HCT116 (cell line): ENCODE measurements at regions not wholly inside any gene's neighbourhood (a gene's known extent, or its start where the extent isn't known, plus 50 kb on each side); places are given as distances from the start of the nearest gene placed in this dataset.

ENCODE experiments used
- ATAC-seq: fragments of 200-7000 bp; cut with Tn5 transposase; 2 replicates; pipeline ENCODE4 v1.9.1; 2020; ENCODE audit warnings: mild to moderate bottlenecking, moderate library complexity
- BruUV-seq: library from RNA; stranded (reverse); fragments of 400-500 nt; replicated peaks from 2 replicates; lab custom pipeline; 2021; lab: Mats Ljungman, UMichigan
- CTCF ChIA-PET: fragments of 300-600 bp; sonication (Branson Sonifier 250); formaldehyde crosslinking; loops from one replicate; lab custom pipeline; 2021; ENCODE audit warnings: antibody characterized with exemption; lab: Charles Lee
- POLR2A ChIA-PET: fragments of 300-600, 350-600 bp; sonication (Branson Sonifier 250); formaldehyde crosslinking; loops from one replicate; lab custom pipeline; 2021; ENCODE audit warnings: antibody characterized with exemption; lab: Charles Lee
- RAD21 ChIA-PET, 2 experiments: fragments of 300-600 bp; sonication (Branson Sonifier 250); formaldehyde crosslinking; loops; one replicate each; lab custom pipeline; 2023; ENCODE audit warnings: low total read pairs in 2 of 2; ENCODE audit not compliant: uncharacterized antibody in 2 of 2, unreplicated experiment in 2 of 2, low non-redundant PET in 1 of 2; lab: Charles Lee
- DNase-seq: peaks from one replicate; pipeline ENCODE4 v3.0.0-alpha.2; 2010; ENCODE audit warnings: low read depth, low spot score
- H2AFZ ChIP-seq: fragments of 200-600 bp; shearing (Covaris generic), sonication (generic); 2 replicates; pipeline ENCODE4 v1.6.1; 2017; ENCODE audit warnings: low read depth, mixed run types, mixed read lengths, antibody characterized with exemption, low read length; ENCODE audit not compliant: poor library complexity, severe bottlenecking
- H3K27ac ChIP-seq: 2 replicates; pipeline ENCODE4 v1.5.1; 2012; ENCODE audit warnings: low read depth, low read length
- H3K27me3 ChIP-seq: fragments of 200-600 bp; sonication (generic); 2 replicates; pipeline ENCODE4 v1.6.1; 2016; ENCODE audit warnings: mixed run types, low read length, mixed read lengths; ENCODE audit not compliant: insufficient read depth
- H3K36me3 ChIP-seq, 2 experiments: fragments of 200-500 bp in 1 of 2; fragments of 200-600 bp in 1 of 2; sonication (Bioruptor generic) in 1 of 2; sonication (generic) in 1 of 2; 2 replicates each; pipeline versions ENCODE4 v1.5.1 to v1.6.1; 2014 to 2016; ENCODE audit warnings: low read length in 2 of 2, inconsistent platforms in 1 of 2, mixed read lengths in 1 of 2, mixed run types in 1 of 2; ENCODE audit not compliant: insufficient read depth in 2 of 2, control insufficient read depth in 1 of 2
- H3K4me1 ChIP-seq, 2 experiments: fragments of 200-600 bp in 1 of 2; sonication (generic) in 1 of 2; 2 replicates each; pipeline versions ENCODE4 v1.5.1 to v1.6.1; 2012 to 2017; ENCODE audit warnings: low read length in 2 of 2, inconsistent platforms in 1 of 2, mild to moderate bottlenecking in 1 of 2, mixed read lengths in 1 of 2, mixed run types in 1 of 2, moderate library complexity in 1 of 2; ENCODE audit not compliant: insufficient read depth in 2 of 2, control insufficient read depth in 1 of 2
- H3K4me2 ChIP-seq: fragments of 200-600 bp; sonication (generic); 2 replicates; pipeline ENCODE4 v1.6.1; 2017; ENCODE audit warnings: mixed run types, low read length, mixed read lengths
- H3K4me3 ChIP-seq, 2 experiments: fragments of 200-600 bp in 1 of 2; sonication (generic) in 1 of 2; replicated peaks in 1 of 2; 2 replicates each; pipeline ENCODE4 v1.5.1; 2011 to 2016; ENCODE audit warnings: low read length in 2 of 2, control low read depth in 1 of 2, low read depth in 1 of 2, mild to moderate bottlenecking in 1 of 2, mixed read lengths in 1 of 2, mixed run types in 1 of 2
- H3K79me2 ChIP-seq: fragments of 200-600 bp; sonication (generic); 2 replicates; pipeline ENCODE4 v1.6.1; 2017; ENCODE audit warnings: mild to moderate bottlenecking, mixed run types, low read length, moderate library complexity, mixed read lengths; ENCODE audit not compliant: insufficient read depth
- H3K9ac ChIP-seq: fragments of 200-600 bp; sonication (generic); 2 replicates; pipeline ENCODE4 v1.6.1; 2016; ENCODE audit warnings: low read length, mixed read lengths
- H3K9me2 ChIP-seq: fragments of 200-600 bp; sonication (generic), shearing (Covaris generic); 2 replicates; pipeline ENCODE4 v1.6.1; 2017; ENCODE audit warnings: mixed run types, mild to moderate bottlenecking, moderate library complexity; ENCODE audit not compliant: insufficient read depth
- H3K9me3 ChIP-seq, 2 experiments: fragments of 200-500 bp in 1 of 2; fragments of 200-600 bp in 1 of 2; sonication (Bioruptor generic) in 1 of 2; sonication (generic) in 1 of 2; 2 replicates each; pipeline ENCODE4 v1.6.1; 2014 to 2017; ENCODE audit warnings: low read length in 2 of 2, mixed read lengths in 2 of 2, inconsistent platforms in 1 of 2, low read depth in 1 of 2, mild to moderate bottlenecking in 1 of 2, mixed run types in 1 of 2, moderate library complexity in 1 of 2; ENCODE audit not compliant: control insufficient read depth in 1 of 2, insufficient read depth in 1 of 2
- H4K20me1 ChIP-seq: fragments of 200-600 bp; sonication (generic), shearing (Covaris generic); 2 replicates; pipeline ENCODE4 v1.6.1; 2017; ENCODE audit warnings: mixed run types, mild to moderate bottlenecking, moderate library complexity; ENCODE audit not compliant: insufficient read depth
- CBX3 ChIP-seq: IDR thresholded peaks from 2 replicates; pipeline ENCODE4 v1.6.1; 2012; ENCODE audit warnings: low read depth
- CEBPB ChIP-seq: IDR thresholded peaks from 2 replicates; pipeline ENCODE4 v1.6.1; 2012; ENCODE audit warnings: low read depth
- EGR1 ChIP-seq: IDR thresholded peaks from 2 replicates; pipeline ENCODE4 v1.6.1; 2012; ENCODE audit warnings: low read depth
- EZH2 ChIP-seq: fragments of 200-600 bp; sonication (generic); IDR thresholded peaks from 2 replicates; pipeline ENCODE4 v1.6.1; 2017; ENCODE audit warnings: antibody characterized with exemption, mixed run types
- FOSL1 ChIP-seq: IDR thresholded peaks from 2 replicates; pipeline ENCODE4 v1.6.1; 2012; ENCODE audit warnings: low read depth
- MAX ChIP-seq: IDR thresholded peaks from 2 replicates; pipeline ENCODE4 v1.6.1; 2012
- POLR2AphosphoS5 ChIP-seq: IDR thresholded peaks from 2 replicates; pipeline ENCODE4 v1.6.1; 2011; ENCODE audit warnings: mild to moderate bottlenecking, low read depth, low read length, moderate library complexity
- RAD21 ChIP-seq: IDR thresholded peaks from 2 replicates; pipeline ENCODE4 v1.6.1; 2012; ENCODE audit warnings: low read depth, mild to moderate bottlenecking
- SIN3A ChIP-seq: IDR thresholded peaks from 2 replicates; pipeline ENCODE4 v1.6.1; 2012; ENCODE audit warnings: low read depth
- SP1 ChIP-seq: IDR thresholded peaks from 2 replicates; pipeline ENCODE4 v1.6.1; 2012; ENCODE audit warnings: low read depth
- SRF ChIP-seq: IDR thresholded peaks from 2 replicates; pipeline ENCODE4 v1.6.1; 2012; ENCODE audit warnings: low read depth
- TCF7L2 ChIP-seq: IDR thresholded peaks from 2 replicates; pipeline ENCODE4 v1.7.0; 2011; ENCODE audit warnings: borderline replicate concordance, inconsistent platforms; ENCODE audit not compliant: insufficient read depth, insufficient read length; ENCODE audit errors: extremely low read depth
- YY1 ChIP-seq: IDR thresholded peaks from 2 replicates; pipeline ENCODE4 v1.6.1; 2011; ENCODE audit warnings: low read length, low read depth, moderate library complexity, mild to moderate bottlenecking; ENCODE audit not compliant: insufficient replicate concordance; ENCODE audit errors: extremely low read depth
- ZNF274 ChIP-seq: fragments of 200-500 bp; sonication (Bioruptor generic); IDR thresholded peaks from 2 replicates; pipeline ENCODE4 v1.6.1; 2014; ENCODE audit warnings: mild to moderate bottlenecking, low read depth, low read length, inconsistent platforms
- intact Hi-C: fragments of 100-400 bp; cut with micrococcal nuclease; formaldehyde crosslinking; loops from 2 replicates; pipeline ENCODE4 v1.10.0; 2022
- TF ChIP-seq, protein P1 (sequence below), 3 experiments: fragments of 200-600 bp in 1 of 3; sonication (generic) in 1 of 3; IDR thresholded peaks in 2 of 3; conservative IDR thresholded peaks in 1 of 3; 2 replicates each; pipeline ENCODE4 v1.5.1; 2012 to 2017; ENCODE audit warnings: low read depth in 2 of 3, low read length in 2 of 3, antibody characterized with exemption in 1 of 3, borderline replicate concordance in 1 of 3, control low read depth in 1 of 3, mild to moderate bottlenecking in 1 of 3, mixed read lengths in 1 of 3, mixed run types in 1 of 3, moderate library complexity in 1 of 3; ENCODE audit not compliant: insufficient read depth in 1 of 3
- TF ChIP-seq, protein P2 (sequence below): IDR thresholded peaks from 2 replicates; pipeline ENCODE4 v1.6.1; 2012

- no peaks in the 10 kb centered on the region for H3K36me3 ChIP-seq
- intact Hi-C loops: no loop called here
- no TSS peak for BruUV-seq
Measured at GRCh38 chr7:156012412-156012811, 200.1 kb upstream of the SHH start.

DNA sequence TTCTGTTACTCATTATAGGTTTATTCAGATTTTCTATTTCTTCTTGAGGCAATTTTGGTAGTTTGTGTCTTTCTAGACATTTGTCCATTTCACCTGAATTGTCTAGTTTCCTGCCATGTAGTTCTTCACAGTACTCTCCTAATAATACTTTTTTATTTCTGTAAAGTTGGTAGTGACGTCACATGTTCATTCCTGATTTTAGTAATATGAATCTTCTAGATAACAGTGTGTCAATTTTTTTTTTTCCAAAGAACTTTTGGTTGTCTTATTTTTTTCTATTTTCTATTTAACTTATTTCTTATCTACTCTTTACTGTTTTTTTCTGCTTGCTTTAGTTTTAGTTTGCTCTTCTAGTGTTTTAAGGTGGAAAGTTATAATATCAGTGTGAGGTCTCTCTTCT lies 197.3 kb upstream of the SHH start:
- BruUV-seq: no TSS peak
- H3K9me3 ChIP-seq: no peaks in the 10 kb centered on the region; a peak in 1 of 4 replicates
- no peak for ATAC-seq
- no peaks in the 10 kb centered on the region for H3K4me1 ChIP-seq
- no peak overlapping the region for H3K4me2 ChIP-seq
- CTCF ChIA-PET: no interaction called here
- no peaks in the 10 kb centered on the region for H3K9me2 ChIP-seq
- H3K9ac ChIP-seq: no peak overlapping the region
- intact Hi-C loops: no loop called here
- no peaks in the 10 kb centered on the region for H3K27me3 ChIP-seq
- POLR2A ChIA-PET: no interaction called here
- no peak overlapping the region for H3K27ac ChIP-seq
- no peak for DNase-seq
- no peaks in the 10 kb centered on the region for H3K36me3 ChIP-seq
- no peak overlapping the region for H2AFZ ChIP-seq
- H3K4me3 ChIP-seq: no peak overlapping the region
- no peaks in the 10 kb centered on the region for H3K79me2 ChIP-seq
- RAD21 ChIA-PET: no interaction called here
- no peaks in the 10 kb centered on the region for H4K20me1 ChIP-seq
- no peak for TF ChIP-seq EZH2
- no peak for TF ChIP-seq SRF
- TF ChIP-seq MAX: no peak
- TF ChIP-seq, protein P1, sequence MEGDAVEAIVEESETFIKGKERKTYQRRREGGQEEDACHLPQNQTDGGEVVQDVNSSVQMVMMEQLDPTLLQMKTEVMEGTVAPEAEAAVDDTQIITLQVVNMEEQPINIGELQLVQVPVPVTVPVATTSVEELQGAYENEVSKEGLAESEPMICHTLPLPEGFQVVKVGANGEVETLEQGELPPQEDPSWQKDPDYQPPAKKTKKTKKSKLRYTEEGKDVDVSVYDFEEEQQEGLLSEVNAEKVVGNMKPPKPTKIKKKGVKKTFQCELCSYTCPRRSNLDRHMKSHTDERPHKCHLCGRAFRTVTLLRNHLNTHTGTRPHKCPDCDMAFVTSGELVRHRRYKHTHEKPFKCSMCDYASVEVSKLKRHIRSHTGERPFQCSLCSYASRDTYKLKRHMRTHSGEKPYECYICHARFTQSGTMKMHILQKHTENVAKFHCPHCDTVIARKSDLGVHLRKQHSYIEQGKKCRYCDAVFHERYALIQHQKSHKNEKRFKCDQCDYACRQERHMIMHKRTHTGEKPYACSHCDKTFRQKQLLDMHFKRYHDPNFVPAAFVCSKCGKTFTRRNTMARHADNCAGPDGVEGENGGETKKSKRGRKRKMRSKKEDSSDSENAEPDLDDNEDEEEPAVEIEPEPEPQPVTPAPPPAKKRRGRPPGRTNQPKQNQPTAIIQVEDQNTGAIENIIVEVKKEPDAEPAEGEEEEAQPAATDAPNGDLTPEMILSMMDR (IDR thresholded peaks at IDR 0.05 in 2 of 3, conservative IDR thresholded peaks at IDR 0.05 in 1 of 3; ENCODE audit: borderline replicate concordance in 1 of 3, insufficient read depth in 1 of 3, low read depth in 2 of 3, low read length in 2 of 3): no peak
- TF ChIP-seq SP1: no peak
- no peak for TF ChIP-seq CBX3
- TF ChIP-seq YY1: no peak
- TF ChIP-seq, protein P2, sequence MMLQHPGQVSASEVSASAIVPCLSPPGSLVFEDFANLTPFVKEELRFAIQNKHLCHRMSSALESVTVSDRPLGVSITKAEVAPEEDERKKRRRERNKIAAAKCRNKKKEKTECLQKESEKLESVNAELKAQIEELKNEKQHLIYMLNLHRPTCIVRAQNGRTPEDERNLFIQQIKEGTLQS: no peak
- no peak for TF ChIP-seq CEBPB
- TF ChIP-seq SIN3A: no peak
- no peak for TF ChIP-seq POLR2AphosphoS5

More at GRCh38 chr7:156012412-156012811, 200.1 kb upstream of the SHH start:
- ATAC-seq (no peak), DNase-seq (no peak)
- Histone ChIP-seq H3K9ac (no peak overlapping the region), H3K4me3 (no peak overlapping the region), H3K79me2 (no peaks in the 10 kb centered on the region), H2AFZ (no peak overlapping the region), H4K20me1 (no peaks in the 10 kb centered on the region), H3K4me2 (no peak overlapping the region), H3K27me3 (no peaks in the 10 kb centered on the region), H3K9me3 (no peaks in the 10 kb centered on the region; a peak in 1 of 4 replicates), H3K9me2 (no peaks in the 10 kb centered on the region), H3K27ac (no peak overlapping the region), H3K4me1 (no peaks in the 10 kb centered on the region)
- RAD21 ChIA-PET: no interaction called here
- CTCF ChIA-PET: no interaction called here
- POLR2A ChIA-PET: no interaction called here
- TF ChIP-seq SIN3A (no peak), CBX3 (no peak), FOSL1 (no peak), EGR1 (no peak), ZNF274 (no peak), EZH2 (no peak), CEBPB (no peak), TCF7L2 (no peak), RAD21 (no peak)
- TF ChIP-seq, protein P2: no peak
- TF ChIP-seq, protein P1 (IDR thresholded peaks at IDR 0.05 in 2 of 3, conservative IDR thresholded peaks at IDR 0.05 in 1 of 3; ENCODE audit: borderline replicate concordance in 1 of 3, insufficient read depth in 1 of 3, low read depth in 2 of 3, low read length in 2 of 3): no peak
